ENCODE measurements at regions not wholly inside any gene's neighbourhood (a gene's known extent, or its start where the extent isn't known, plus 50 kb on each side); places are given as distances from the start of the nearest gene placed in this dataset.

- DNase-seq (ENCODE audit: low spot score) = no peak
These were observed 59.1 kb upstream of the TMEM244 start for GRCh38 chr6:129920103-129920798.

- no peak for DNase-seq (ENCODE audit: low spot score)
These were observed 50.6 kb upstream of the TMEM244 start for GRCh38 chr6:129911732-129912131.

All from putamen (tissue), 1 donor.